IMR-90 (cell line): ENCODE measurements at regions not wholly inside any gene's neighbourhood (a gene's known extent, or its start where the extent isn't known, plus 50 kb on each side); places are given as distances from the start of the nearest gene placed in this dataset.
A peak's percentile ranks its signal among the peaks of the same experiment; 100 is the strongest.

Experiments used
- ATAC-seq: fragments of 200-7000 bp; cut with Tn5 transposase; 2 replicates; pipeline ENCODE4 v1.9.1; 2020; ENCODE audit warnings: low read depth, mild to moderate bottlenecking, moderate library complexity
- BruUV-seq: library from RNA; stranded (reverse); fragments of 400-500 nt; replicated peaks from 2 replicates; lab custom pipeline; 2021; lab: Mats Ljungman, UMichigan
- CTCF ChIA-PET: fragments of 300-600 bp; formaldehyde crosslinking; extraction: SDS; loops from one replicate; lab custom pipeline; 2021; ENCODE audit warnings: antibody characterized with exemption; lab: Yijun Ruan, JAX
- POLR2A ChIA-PET: fragments of 300-600 bp; sonication (Branson Sonifier 250); formaldehyde crosslinking; loops from one replicate; lab custom pipeline; 2022; ENCODE audit warnings: antibody characterized with exemption; ENCODE audit not compliant: unreplicated experiment; lab: Charles Lee
- DNase-seq: peaks from one replicate; pipeline ENCODE4 v3.0.0; 2013
- H2AFZ ChIP-seq: replicated peaks from 2 replicates; pipeline ENCODE3; 2013; ENCODE audit warnings: low read length, mild to moderate bottlenecking; ENCODE audit not compliant: poor library complexity
- H2AK5ac ChIP-seq: 2 replicates; pipeline ENCODE4 v1.6.1; 2013; ENCODE audit warnings: low read depth, low read length, inconsistent platforms
- H2AK9ac ChIP-seq: replicated peaks from 2 replicates; pipeline ENCODE3; 2013; ENCODE audit warnings: mild to moderate bottlenecking, low read depth, low read length, moderate library complexity; ENCODE audit not compliant: poor library complexity
- H2BK120ac ChIP-seq: 2 replicates; pipeline ENCODE4 v1.6.1; 2013; ENCODE audit warnings: low read depth, low read length, inconsistent platforms
- H2BK15ac ChIP-seq: 3 replicates; pipeline ENCODE4 v1.6.1; 2013; ENCODE audit warnings: low read depth, low read length, inconsistent platforms
- H2BK20ac ChIP-seq: 2 replicates; pipeline ENCODE4 v1.6.1; 2013; ENCODE audit warnings: low read depth, mild to moderate bottlenecking, inconsistent platforms, low read length, moderate library complexity
- H2BK5ac ChIP-seq: 2 replicates; pipeline ENCODE4 v1.6.1; 2013; ENCODE audit warnings: mild to moderate bottlenecking, low read depth, low read length, inconsistent platforms; ENCODE audit not compliant: poor library complexity, severe bottlenecking
- H3K14ac ChIP-seq: replicated peaks from 2 replicates; pipeline ENCODE4 v1.6.1; 2013; ENCODE audit warnings: low read depth, low read length, inconsistent platforms
- H3K18ac ChIP-seq: 2 replicates; pipeline ENCODE4 v1.6.1; 2013; ENCODE audit warnings: low read depth, low read length, control low read depth
- H3K23ac ChIP-seq: 2 replicates; pipeline ENCODE4 v1.6.1; 2013; ENCODE audit warnings: low read depth, low read length, inconsistent platforms
- H3K27ac ChIP-seq: 2 replicates; pipeline ENCODE4 v1.5.1; 2013; ENCODE audit warnings: mild to moderate bottlenecking, control low read depth, low read length; ENCODE audit not compliant: insufficient read depth
- H3K27me3 ChIP-seq: 2 replicates; pipeline ENCODE4 v1.6.1; 2013; ENCODE audit warnings: low read length; ENCODE audit not compliant: control insufficient read depth, insufficient read depth
- H3K36me3 ChIP-seq: 2 replicates; pipeline ENCODE4 v1.6.1; 2013; ENCODE audit warnings: low read length, mixed read lengths; ENCODE audit not compliant: control insufficient read depth, insufficient read depth
- H3K4ac ChIP-seq: 2 replicates; pipeline ENCODE4 v1.6.1; 2013; ENCODE audit warnings: low read depth, low read length, inconsistent platforms
- H3K4me1 ChIP-seq: 2 replicates; pipeline ENCODE4 v1.6.1; 2013; ENCODE audit warnings: low read length, mixed read lengths; ENCODE audit not compliant: control insufficient read depth, insufficient read depth
- H3K4me2 ChIP-seq: 2 replicates; pipeline ENCODE4 v1.6.1; 2013; ENCODE audit warnings: low read depth, mild to moderate bottlenecking, control low read depth, low read length, moderate library complexity
- H3K4me3 ChIP-seq: 2 replicates; pipeline ENCODE4 v1.5.1; 2013; ENCODE audit warnings: low read depth, mild to moderate bottlenecking, control low read depth, low read length, moderate library complexity; ENCODE audit not compliant: insufficient read depth
- H3K56ac ChIP-seq: 2 replicates; pipeline ENCODE4 v1.6.1; 2013; ENCODE audit warnings: low read length, inconsistent platforms; ENCODE audit not compliant: insufficient read depth; ENCODE audit errors: extremely low read depth
- H3K79me1 ChIP-seq, 2 experiments: 2 replicates each; pipeline ENCODE4 v1.6.1; 2013; ENCODE audit warnings: low read length in 2 of 2, inconsistent platforms in 1 of 2, low read depth in 1 of 2
- H3K9ac ChIP-seq: 2 replicates; pipeline ENCODE4 v1.6.1; 2013; ENCODE audit warnings: low read depth, low read length, control low read depth
- H3K9me1 ChIP-seq: 2 replicates; pipeline ENCODE4 v1.6.1; 2013; ENCODE audit warnings: low read length, inconsistent platforms; ENCODE audit not compliant: insufficient read depth
- H3K9me3 ChIP-seq: 2 replicates; pipeline ENCODE4 v1.6.1; 2013; ENCODE audit warnings: low read length; ENCODE audit not compliant: control insufficient read depth, insufficient read depth
- H4K20me1 ChIP-seq: 2 replicates; pipeline ENCODE4 v1.6.1; 2013; ENCODE audit warnings: low read length, inconsistent platforms; ENCODE audit not compliant: insufficient read depth
- H4K5ac ChIP-seq: 2 replicates; pipeline ENCODE4 v1.6.1; 2013; ENCODE audit warnings: mild to moderate bottlenecking, low read depth, low read length, control low read depth
- H4K8ac ChIP-seq, 2 experiments: 2 replicates each; pipeline ENCODE4 v1.6.1; 2013; ENCODE audit warnings: low read depth in 2 of 2, low read length in 2 of 2, control low read depth in 1 of 2, inconsistent platforms in 1 of 2
- H4K91ac ChIP-seq: 2 replicates; pipeline ENCODE4 v1.6.1; 2013; ENCODE audit warnings: low read depth, low read length, inconsistent platforms; ENCODE audit not compliant: insufficient read depth
- MAFK ChIP-seq: IDR thresholded peaks from 2 replicates; pipeline ENCODE4 v1.6.1; 2012; ENCODE audit warnings: low read depth, low read length, improper control_type of control experiment
- RCOR1 ChIP-seq: IDR thresholded peaks from 2 replicates; pipeline ENCODE4 v1.6.1; 2012; ENCODE audit warnings: mild to moderate bottlenecking, low read length, improper control_type of control experiment; ENCODE audit not compliant: insufficient replicate concordance
- WGBS, 2 experiments: methylation state at CpG; one replicate each; pipeline versions ENCODE4 v1.1.5 to v1.1.7; 2013; ENCODE audit warnings: missing lambda C conversion rate in 2 of 2; ENCODE audit not compliant: insufficient read length in 1 of 2; ENCODE audit errors: extremely low coverage in 2 of 2; 5-methylcytosine and 5-hydroxymethylcytosine counted together
- dilution Hi-C: fragments of 300-500 bp; cut with HindIII; formaldehyde crosslinking; loops from one replicate; pipeline ENCODE4 v1.14.3; 2018; ENCODE audit warnings: low sequenced_read_pairs; ENCODE audit not compliant: unreplicated experiment
- in situ Hi-C: fragments of 300-500 bp; cut with MboI; formaldehyde crosslinking; loops from 3 replicates; pipeline ENCODE4 v1.14.3; 2019; ENCODE audit warnings: low sequenced_read_pairs, inconsistent platforms, mixed read lengths
- intact Hi-C: fragments of 100-400 bp; cut with micrococcal nuclease; formaldehyde crosslinking; loops from 2 replicates; pipeline ENCODE4 v1.10.0; 2022

DNA sequence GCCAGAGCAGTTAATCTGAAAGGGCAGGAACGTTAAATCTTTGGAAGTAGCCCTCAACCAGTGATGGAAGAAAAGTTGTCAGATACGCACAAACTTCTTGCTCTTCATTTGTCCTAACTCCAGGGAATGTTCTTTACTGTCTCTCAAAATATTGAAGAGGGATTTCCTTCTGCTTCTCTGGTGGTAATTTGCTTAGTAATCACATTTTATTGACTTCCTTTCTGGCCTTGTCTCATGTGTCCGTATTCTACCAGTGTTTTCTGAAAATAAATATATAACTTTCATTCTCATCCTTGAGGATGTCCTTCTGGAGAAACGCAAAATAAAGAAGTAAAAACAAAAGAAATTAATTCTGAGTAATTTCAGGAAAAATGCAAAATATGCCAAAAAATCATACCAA is 282.1 kb downstream of the CYLC2 start:
- CTCF ChIA-PET, result no interaction called here

More for the DNA sequence above, 282.1 kb downstream of the CYLC2 start:
- Histone ChIP-seq H3K79me1 (no peaks in the 10 kb centered on the region), H3K4me2 (no peak overlapping the region), H2BK20ac (no peak overlapping the region), H3K4ac (no peak overlapping the region), H3K9ac (no peak overlapping the region), H3K9me3 (no peaks in the 10 kb centered on the region; the same call in 1 of the 2 replicates), H4K91ac (no peak overlapping the region), H2BK120ac (no peak overlapping the region), H3K14ac (no peak overlapping the region), H3K27me3 (no peaks in the 10 kb centered on the region), H3K27ac (no peak overlapping the region), H3K23ac (no peak overlapping the region), H3K4me1 (no peaks in the 10 kb centered on the region), H3K4me3 (no peak overlapping the region), H2AK5ac (no peak overlapping the region), H4K8ac (no peak overlapping the region), H3K56ac (no peak overlapping the region), H2AFZ (no peak overlapping the region), H4K5ac (no peak overlapping the region), H2BK15ac (no peak overlapping the region), H3K18ac (no peak overlapping the region), H2AK9ac (no peak overlapping the region), H3K36me3 (no peaks in the 10 kb centered on the region), H4K20me1 (no peaks in the 10 kb centered on the region), H3K9me1 (no peaks in the 10 kb centered on the region), H2BK5ac (no peak overlapping the region)
- ATAC-seq, result no peak
- no TSS peak for BruUV-seq
- POLR2A ChIA-PET, result no interaction called here
- intact Hi-C loops, result no loop called here
- no peak for DNase-seq
- in situ Hi-C loops, result no loop called here
- dilution Hi-C loops, result no loop called here
- no peak for TF ChIP-seq RCOR1
- peak; percentile 77 for TF ChIP-seq MAFK
- no CpG with 5 or more reads among the region's 4 CpGs for WGBS, 2 experiments
